Activated CD4-positive, alpha-beta T cell treated with anti-CD3 and anti-CD28 coated beads, Interleukin-2, Interleukin-4, amounts not matched to agents 100 ng/mL and 50 ng/mL, durations not matched to agents 16 hours and 8 hours (primary cell): ENCODE measurements at regions not wholly inside any gene's neighbourhood (a gene's known extent, or its start where the extent isn't known, plus 50 kb on each side); places are given as distances from the start of the nearest gene placed in this dataset.
"Not testable (repeated sequence)": the region's sequence is repeated elsewhere in the genome, so short reads cannot be mapped to it uniquely, and the experiment has no call there.

Experiments
- DNase-seq: peaks from one replicate; pipeline ENCODE4 v3.0.0-alpha.2; 2020; ENCODE audit warnings: low spot score

DNA sequence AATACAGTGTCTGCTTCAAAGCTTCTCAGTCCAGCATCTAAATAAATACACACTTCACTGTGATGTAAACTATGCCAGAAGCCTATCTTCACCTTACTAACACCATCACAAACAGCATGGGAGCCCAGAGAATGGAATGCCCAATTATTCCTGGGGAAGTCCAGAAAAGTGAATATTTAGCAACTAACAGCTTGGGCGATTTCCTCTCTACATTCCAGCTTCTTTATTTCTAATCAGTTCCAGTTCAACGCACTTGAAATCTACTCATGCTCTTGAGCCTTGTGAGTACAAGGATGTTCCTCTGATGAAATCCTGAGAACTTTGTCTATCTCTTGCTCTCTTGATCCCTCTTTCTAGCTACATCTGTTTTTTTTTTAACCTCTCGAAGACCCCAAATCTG, 100.4 kb upstream of the C9orf72 start:
- DNase-seq = no peak

DNA sequence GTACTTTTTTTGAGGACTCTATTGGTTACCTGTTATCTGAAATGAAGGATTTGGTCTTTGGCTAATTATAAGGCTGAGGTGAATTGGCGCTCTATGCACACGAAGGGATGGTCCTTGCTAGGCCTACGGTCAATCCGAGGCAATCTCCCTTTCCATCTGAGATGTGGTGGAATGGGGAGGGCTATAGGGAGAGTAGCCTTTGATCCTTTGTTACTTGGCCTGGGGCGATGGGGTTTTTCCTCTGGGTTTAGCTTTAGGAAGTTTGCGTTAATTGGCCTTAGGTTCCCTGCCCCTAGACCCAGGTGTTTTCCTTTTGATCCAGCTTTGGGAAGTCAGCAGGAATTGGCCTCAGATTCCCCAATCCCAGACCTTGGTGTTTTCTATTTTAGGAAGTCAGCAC, 102.1 kb upstream of the C9orf72 start:
- no peak for DNase-seq

DNA sequence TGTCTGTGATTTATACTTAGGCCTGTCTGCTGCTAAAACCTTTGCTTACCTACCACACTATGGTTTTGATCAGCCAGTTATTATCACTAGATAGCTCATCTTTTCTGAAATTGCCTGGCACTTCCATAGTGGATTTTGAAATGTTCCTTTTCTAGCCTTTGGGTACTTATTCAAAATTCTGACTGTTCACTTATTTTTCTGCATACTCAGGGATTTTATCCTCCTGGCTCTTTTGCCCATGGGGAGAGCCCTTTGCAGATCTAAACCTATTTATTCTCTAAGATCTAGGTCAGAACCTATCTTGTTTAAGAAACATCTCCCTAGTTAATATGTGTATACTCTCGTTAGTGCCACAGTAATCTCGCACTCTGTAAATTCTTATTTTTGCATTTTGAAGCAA, 103.5 kb upstream of the C9orf72 start:
- DNase-seq = no peak

DNA sequence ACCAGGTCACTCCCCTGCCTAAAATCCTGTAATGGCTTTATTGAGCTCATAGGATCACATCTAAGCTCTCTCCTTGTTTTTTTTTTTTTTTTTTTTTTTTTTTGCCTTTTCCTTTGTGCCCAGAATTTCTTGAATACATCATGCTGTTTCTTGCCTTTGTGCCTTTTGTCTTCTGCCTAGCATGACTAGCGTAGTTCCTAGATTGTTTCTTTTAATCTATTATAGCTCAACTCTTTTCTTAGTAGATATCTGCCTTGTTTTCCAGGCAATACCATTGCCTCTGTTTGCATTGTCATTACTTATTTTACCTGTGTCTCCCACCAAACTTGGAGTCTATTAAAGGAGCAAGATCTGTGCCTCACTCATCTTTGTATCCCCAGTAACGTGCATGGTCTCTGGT, 106.1 kb upstream of the C9orf72 start:
- no peak for DNase-seq

DNA sequence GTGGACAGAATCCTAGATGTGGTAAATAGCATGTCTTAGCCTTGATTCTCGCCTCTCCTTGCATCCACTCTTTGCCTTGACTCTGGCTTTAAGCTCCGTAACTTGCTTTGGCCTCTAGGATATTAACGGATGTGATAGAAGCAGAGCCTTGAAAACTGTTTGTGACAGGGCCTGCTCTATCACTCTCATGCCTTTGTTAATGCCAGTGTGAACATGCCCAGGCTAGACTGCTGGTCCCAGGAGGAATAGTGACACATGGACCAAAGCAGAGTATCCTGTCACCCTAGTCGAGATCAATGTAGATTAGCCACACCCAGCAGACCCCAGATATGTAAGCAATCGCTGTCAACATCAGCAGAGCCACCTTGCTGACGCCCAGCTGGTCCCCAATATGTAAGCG, 109.9 kb upstream of the C9orf72 start:
- DNase-seq = no peak

DNA sequence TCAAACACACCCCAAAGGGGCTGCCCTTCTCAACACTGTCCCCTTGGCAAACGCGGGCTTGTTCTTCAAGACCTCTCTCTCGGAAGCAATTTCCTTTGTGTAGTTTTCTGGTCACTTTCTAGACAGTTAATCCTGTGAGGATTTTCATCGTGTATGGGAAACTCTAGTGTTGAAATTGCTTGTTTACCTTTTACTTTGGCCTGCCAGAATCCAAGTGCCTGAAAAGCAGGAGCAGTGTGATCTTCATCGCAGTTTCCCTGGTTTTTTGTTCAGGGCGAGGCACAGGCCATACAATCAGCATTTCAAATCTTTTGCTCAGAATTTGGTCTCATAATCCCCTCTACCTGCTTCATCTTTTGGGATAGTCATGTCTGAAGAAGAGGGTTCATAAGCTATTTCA, 115.7 kb upstream of the C9orf72 start:
- DNase-seq = no peak

DNA sequence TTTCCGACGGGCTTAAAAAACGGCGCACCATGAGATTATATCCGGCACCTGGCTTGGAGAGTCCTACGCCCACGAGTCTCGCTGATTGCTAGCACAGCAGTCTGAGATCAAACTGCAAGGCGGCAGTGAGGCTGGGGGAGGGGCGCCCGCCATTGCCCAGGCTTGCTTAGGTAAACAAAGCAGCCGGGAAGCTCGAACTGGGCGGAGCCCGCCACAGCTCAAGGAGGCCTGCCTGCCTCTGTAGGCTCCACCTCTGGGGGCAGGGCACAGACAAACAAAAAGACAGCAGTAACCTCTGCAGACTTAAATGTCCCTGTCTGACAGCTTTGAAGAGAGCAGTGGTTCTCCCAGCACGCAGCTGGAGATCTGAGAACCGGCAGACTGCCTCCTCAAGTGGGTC, 117.5 kb upstream of the C9orf72 start:
- not testable (repeated sequence) for DNase-seq

DNA sequence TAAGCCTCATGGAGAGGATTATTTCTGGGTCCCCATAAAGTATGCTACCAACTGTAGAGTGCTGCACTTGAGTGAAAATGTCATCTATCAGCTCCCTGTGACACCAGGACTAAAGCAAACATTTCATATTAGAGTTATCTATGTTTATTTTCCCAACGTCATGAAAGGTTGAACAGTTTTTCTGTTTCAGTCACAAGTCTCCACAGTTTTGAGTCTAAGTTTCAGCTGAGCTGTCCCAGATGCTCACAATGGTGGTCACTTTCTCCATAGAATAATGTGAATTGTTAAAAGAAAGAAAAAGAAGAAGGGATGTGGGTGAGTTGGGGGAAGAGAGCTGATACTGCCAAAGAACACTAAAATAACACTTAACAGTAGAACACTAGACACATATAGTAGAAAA, 126.3 kb upstream of the C9orf72 start:
- DNase-seq = no peak

DNA sequence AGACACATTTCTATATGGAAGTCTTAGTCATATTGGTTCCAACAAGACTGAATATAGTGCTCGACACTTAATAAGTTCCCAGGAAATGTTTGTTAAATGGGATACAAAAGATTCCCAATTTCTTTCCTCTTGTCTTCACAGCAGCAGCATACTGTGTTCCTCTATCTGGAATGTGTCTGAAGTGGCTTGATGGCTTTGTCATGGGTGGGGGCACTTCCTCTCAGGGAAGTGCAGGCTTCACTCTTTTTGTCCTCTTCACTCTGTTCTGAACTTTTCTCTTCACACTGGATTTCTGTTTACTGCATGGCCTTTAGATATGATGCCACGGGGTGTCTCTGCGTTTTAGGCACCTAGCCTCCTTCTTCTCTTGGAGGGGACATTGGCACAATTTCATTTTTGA, 127.7 kb upstream of the C9orf72 start:
- no peak for DNase-seq

DNA sequence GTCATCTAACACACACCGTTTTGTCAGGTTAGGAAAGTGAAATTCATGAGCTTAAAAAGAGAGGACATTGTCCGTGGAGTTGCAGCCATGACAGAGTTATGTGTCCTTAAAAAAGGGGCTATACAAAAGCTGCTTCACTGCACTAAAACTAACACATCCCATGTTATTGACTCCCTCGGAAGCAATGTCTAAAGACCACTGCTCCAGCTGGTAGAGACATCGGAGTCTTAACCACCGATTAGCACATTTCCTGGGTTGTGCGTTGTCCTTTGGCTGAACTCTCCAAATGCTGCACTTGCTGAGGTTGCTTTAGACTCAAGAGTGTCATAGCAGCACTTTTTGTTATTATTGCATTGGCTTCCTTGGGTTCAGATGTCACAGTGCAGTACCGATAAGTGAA, 128.3 kb upstream of the C9orf72 start:
- no peak for DNase-seq

DNA sequence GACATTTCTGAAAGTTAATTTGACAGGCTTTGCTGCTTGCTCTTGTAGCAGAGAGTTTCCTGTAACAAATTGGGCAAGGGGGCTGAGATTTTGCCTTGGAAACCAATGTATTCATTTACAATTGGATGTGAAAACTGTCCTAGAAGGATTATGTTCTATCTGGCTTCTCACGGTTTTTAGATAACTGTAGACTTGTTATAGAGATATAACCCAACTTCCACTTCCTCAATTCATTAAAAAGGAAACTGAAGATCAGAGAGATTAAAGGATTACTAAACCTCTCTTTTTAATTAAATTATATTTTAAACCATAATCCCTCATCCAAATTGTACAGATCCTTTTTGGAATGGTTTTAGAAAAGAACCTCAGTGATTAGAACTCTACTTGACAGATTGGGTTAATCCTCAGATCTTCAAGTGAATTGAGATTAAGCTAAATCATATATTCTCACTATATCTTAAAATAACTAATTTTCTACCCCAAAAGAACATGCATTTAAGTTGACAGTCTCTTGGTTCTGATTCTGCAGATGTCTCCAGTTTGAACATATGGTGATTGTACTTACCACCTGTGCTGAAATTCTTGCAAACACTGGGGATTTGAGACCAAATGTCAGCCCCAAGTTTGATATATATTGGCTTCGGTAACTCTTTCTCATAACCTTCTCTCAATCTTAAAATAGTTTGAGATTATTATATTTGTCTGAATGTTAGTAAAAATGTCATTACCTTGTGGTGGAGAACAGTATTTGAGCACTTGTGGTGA, 130.1 kb upstream of the C9orf72 start:
- no peak for DNase-seq

DNA sequence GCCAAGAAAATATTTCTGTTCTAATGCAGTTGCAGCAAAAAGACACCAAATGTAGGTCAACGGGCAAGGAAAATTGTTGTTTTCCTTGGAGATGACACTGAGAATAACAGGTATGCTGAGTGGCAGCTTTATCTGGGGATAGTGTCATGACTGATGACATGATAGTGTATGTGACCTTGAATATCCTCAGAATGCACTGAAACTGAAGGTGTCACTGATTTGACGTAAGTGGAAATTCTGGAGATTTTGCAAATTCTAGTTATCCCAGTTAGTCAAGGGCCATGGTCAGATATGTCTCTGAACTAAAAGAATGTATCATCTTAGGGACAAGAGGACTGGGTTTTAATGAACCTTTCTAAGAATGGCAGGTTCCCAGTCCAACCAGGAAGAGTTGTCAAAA, 138.0 kb upstream of the C9orf72 start:
- DNase-seq = no peak

DNA sequence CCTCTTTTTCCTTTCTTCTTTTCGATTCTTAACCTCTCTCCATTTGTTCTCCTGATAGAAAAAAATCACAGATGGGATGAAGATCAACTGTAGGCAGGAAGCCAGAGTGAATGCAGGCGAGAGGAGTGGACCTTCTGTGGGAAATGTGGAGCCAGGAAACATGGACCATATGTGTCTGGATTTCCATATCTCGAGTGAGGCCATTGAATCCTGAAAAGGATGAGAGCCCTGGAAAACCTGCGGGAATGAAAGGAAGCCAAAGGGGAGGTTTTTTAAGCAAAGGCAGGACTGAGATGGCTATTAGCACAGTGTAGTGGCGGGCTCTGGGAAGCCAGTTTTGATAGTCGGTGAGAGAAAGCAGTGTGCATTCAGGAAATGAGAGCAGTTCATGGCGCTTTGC, 139.5 kb upstream of the C9orf72 start:
- no peak for DNase-seq

DNA sequence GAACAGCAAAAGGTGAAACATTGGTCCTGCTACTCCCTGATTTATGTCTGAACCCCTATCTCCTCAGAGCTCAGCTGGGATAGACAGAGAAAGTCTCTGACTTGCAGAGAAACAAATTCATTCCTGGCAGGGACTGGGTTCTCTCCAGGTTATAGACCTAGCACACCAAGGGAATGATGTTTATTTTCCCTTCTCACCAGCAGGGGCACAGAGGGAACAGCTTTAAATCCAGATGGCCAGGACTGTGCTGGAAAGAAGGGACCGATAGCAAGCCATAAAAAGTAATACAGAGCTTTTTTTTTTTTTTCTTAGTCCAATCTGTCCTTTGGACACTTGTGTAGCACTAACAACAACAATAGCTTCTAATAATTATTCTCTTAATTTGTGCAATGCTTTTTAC, 141.1 kb upstream of the C9orf72 start:
- no peak for DNase-seq

DNA sequence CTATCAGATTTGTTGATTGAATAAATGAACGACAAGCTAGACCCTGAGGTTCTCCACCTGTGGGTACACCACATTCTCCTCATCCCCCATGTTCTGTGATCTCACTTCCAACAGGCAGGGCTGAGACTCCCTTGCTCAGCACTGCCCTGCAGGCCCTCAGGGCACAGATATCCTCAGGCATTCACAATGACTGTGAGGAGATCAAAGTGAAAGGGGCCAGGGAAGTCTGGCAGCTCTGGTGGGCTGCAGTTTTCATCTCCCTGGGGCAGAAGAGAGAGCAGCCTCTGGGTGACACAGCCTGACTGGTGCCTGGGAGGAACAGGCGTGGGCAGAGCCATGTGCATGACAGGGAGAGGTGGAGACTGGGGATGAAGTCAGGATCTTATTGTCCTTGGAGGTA, 142.4 kb upstream of the C9orf72 start:
- DNase-seq = no peak

DNA sequence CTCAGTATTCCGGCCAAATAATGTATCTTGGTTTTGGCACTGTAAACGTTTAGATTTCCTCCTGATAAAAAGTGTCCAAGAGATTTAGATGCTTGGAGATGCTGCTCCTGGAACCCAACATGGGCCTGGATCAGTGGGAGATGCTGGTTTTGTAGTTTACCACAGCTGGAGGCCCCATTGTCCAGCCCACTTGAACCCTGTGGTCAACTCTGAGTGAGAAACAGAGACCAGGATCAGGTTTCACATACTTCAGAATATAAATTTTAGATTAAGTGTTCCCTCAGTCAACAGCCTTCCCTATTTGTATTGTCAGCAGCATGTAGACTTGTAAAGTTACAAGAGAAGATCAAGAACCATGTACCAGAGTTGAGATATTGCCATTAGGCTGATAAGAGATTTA, 144.7 kb upstream of the C9orf72 start:
- DNase-seq = no peak

DNA sequence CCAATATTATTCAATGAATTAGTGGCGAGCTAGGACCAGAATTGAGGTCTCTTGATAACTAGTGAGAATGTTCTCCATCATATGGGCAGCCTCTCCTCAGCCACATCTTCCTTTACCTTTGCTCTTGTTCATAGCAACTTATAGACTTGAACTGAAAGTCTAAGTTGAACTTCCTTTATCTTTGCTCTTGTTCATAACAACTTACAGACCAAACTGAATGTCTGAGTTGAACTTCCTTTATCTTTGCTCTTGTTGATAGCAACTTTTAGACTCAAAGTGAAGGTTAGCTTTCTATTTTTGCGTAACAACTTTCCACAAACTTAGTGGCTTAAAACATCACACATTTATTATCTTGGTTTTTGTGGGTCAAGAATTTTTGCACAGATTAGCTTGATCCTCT, 146.4 kb upstream of the C9orf72 start:
- no peak for DNase-seq

DNA sequence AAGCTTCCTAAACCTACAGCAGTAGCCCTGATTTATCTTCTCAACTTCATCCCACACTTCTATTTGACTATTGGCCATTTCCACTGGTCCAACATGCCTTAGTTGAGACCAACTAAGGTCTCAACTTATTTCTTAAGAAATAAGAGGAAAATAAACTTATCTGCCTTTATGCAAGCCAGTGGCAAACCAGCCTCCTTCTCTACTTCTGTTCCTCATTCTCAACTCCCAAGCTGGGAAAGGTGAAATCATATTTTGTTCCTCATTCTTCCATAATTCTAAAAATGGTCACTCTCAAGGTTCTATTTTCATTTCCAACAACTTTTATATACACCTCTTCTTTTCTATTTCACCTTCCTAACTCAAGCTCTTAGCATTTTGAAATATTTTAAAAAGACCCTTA, 149.6 kb upstream of the C9orf72 start:
- no peak for DNase-seq

DNA sequence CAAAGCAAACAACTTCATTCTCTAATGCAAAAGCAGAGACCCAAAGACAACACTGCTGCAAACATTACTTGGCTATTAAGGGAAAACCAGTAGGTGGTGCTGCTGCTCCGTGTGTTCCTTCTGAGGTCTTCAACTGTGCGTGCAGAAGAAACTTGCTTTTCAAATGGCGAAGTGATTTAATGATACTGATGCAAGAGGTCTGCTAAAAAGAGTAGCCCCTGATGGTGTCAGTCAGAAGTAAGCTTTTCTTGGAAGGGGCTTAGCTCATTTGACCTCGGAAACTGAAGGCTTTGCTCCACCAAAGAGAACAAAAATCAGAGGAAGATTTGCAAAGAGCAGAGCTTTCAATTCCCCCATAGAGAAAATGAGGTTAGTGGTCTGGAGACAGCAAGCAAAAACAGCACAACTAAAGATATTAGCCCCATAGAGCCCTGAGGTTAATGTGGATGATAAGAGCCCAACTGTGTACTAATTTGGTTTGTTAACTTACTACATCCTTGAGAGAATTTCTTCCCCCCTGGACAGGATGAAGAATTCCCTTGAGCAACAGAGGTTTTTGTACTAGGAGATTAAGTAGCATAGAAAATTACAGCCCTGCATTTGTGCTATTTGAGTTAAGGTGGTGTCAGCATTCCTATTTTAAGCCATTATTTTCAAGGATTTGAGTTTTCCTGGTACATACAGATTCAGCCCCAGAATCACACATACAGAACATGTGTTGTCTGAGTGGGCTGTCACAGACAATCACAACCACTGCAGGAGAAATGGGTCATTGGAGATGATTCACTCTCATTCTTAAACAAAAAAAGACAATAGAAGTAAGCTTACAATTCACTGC, 153.2 kb upstream of the C9orf72 start:
- peak; percentile 66 for DNase-seq

DNA sequence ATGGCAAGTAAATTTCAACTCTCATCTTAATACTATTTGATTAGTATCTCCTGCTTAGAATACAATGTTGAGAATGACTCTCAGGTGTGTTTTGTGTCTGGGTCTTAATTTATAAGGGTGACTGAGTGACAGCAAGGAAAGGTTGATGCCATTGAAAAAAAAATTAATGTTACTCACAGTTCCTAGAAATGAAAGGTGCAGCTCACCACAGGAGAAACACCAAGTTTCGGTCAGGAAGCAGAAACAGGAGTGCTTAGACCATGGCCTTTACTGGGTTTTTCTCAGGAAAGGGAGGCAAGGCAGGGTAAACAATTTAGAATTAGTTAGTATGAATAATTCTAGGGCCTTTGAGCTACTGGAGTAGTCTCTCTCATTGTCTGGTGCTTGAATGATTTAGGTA, 159.2 kb upstream of the C9orf72 start:
- DNase-seq = peak; percentile 20

DNA sequence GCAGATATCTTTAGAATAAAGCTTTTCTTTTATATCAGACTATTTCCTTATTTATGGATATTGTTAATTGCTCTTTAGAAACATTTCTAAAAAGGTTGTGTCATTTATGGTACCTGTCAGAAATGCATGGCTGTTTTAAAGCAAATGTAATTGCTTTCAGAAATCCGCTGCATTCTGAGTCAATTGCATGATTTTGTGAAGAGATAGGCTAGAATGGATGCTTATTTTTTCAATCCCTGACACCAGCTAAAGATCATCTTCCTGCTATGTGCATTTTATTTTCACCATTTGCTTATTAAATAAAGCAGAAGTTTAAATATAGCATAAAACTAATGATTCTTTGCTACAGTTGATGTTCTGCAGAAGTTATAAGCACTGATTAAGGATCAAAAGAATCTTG, 170.2 kb upstream of the C9orf72 start:
- no peak for DNase-seq

DNA sequence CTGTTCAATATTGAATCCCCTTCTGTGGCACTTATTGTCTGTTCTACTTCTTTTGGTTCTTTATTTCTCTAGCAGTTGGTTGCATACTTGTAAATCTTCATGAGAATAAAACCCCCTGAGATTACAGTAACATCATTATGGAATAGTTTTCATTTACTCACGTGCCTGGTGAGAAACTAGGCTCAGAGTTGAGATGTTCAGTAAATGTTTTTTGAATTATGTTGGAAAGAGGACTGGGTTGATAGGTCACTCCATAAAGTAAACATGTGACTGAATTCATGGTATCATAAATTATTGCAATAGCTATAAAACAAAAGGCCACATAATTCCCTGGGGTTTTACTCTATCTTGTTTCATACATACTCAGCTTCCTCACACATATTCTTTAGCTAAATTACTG, 174.2 kb upstream of the C9orf72 start:
- DNase-seq = no peak

DNA sequence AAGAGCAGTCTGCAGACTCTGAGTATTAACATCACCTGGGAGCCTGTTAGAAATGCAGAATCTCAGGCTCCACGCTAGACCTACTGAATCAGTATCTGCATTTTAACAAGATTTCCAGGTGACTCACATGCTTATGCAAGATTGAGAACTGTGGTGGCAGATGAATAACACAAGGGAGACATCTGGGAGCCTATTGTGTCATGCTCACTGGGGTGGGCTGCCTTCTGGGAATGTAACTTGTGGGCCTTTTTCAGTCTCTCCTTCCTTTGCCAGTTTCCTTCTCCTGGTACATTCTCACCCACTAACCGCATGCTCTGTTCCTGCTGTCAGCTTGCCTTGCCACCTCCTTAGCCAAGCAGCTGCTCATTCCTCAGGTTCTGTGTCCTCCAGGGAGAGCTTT, 176.6 kb upstream of the C9orf72 start:
- DNase-seq = no peak

DNA sequence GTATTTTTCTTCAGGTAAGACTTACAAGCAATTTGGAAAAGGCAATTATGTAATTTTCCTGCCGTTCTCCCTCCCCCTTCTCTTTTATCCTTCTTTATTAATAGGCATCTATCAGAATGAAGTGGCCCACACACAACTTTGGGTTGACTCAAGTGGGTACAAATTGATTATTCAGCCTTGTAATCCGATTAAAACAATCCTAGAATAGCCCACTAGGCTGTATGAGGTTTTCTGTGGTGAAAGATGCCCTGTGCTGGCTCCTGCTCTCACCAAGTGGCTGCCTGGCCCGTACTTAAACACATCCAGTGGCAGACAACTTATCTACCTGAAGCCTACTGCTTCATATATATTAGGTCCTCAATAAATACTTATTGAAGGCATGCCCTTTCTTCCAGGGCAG, 177.3 kb upstream of the C9orf72 start:
- DNase-seq = no peak
